Gastrocnemius medialis (tissue), 4 donors: ENCODE measurements at regions not wholly inside any gene's neighbourhood (a gene's known extent, or its start where the extent isn't known, plus 50 kb on each side); places are given as distances from the start of the nearest gene placed in this dataset.

Experiments used
- ATAC-seq, 2 donors: fragments of 150-250 bp; one replicate each; pipeline ENCODE4 v1.9.1; 2016
- DNase-seq, 2 donors: peaks; one replicate each; pipeline ENCODE4 v3.0.0-alpha.2; 2019
- H3K27ac ChIP-seq, 4 donors: fragments of 200-600 bp; sonication (generic); 1 replicate in 1 of 4; 2 replicates in 3 of 4; pipeline ENCODE4 v1.5.1; 2016 to 2018; ENCODE audit warnings: mild to moderate bottlenecking in 2 of 4, moderate library complexity in 1 of 4
- H3K27me3 ChIP-seq, 3 donors: fragments of 200-600 bp; sonication (generic) in 2 of 3; 1 replicate in 1 of 3; 2 replicates in 2 of 3; pipeline versions ENCODE4 v1.5.1 to v1.6.0; 2016 to 2019; ENCODE audit warnings: mild to moderate bottlenecking in 1 of 3, moderate library complexity in 1 of 3
- H3K36me3 ChIP-seq, 2 donors: fragments of 200-600 bp; sonication (generic) in 1 of 2; one replicate each; pipeline ENCODE4 v1.5.1; 2017 to 2018
- H3K4me1 ChIP-seq, 2 donors: fragments of 200-600 bp; sonication (generic) in 1 of 2; one replicate each; pipeline ENCODE4 v1.5.1; 2016 to 2017; ENCODE audit warnings: mild to moderate bottlenecking in 2 of 2
- H3K4me3 ChIP-seq, 4 donors: fragments of 200-600 bp; sonication (generic) in 3 of 4; 1 replicate in 1 of 4; 2 replicates in 3 of 4; pipeline ENCODE4 v1.5.1; 2016 to 2019; ENCODE audit warnings: mild to moderate bottlenecking in 2 of 4
- H3K9me3 ChIP-seq, 3 donors: fragments of 200-600 bp; sonication (generic) in 2 of 3; 1 replicate in 1 of 3; 2 replicates in 2 of 3; pipeline ENCODE4 v1.5.1; 2016 to 2019
- CTCF ChIP-seq, 5 experiments: fragments of 450-650 bp in 3 of 5; fragments of 200-600 bp in 2 of 5; sonication (generic) in 2 of 5; IDR thresholded peaks in 4 of 5; conservative IDR thresholded peaks in 1 of 5; 1 replicate in 4 of 5; 2 replicates in 1 of 5; pipeline ENCODE4 v1.5.1; 2016 to 2019; ENCODE audit warnings: antibody characterized with exemption in 5 of 5, mild to moderate bottlenecking in 3 of 5, moderate library complexity in 3 of 5
- POLR2A ChIP-seq, 2 donors: fragments of 450-650 bp; IDR thresholded peaks; one replicate each; pipeline ENCODE4 v1.6.1; 2017; ENCODE audit warnings: antibody characterized with exemption in 2 of 2, mild to moderate bottlenecking in 2 of 2, moderate library complexity in 2 of 2
- in situ Hi-C, 4 donors: fragments of 200-750 bp; cut with MboI; loops; one replicate each; pipeline versions ENCODE4 v1.15.0 to v1.8.0; 2017; ENCODE audit warnings: low sequenced_read_pairs in 4 of 4
- intact Hi-C: fragments of 100-400 bp; cut with DNase I; formaldehyde crosslinking; loops from one replicate; pipeline ENCODE4 v1.15.1; 2023; ENCODE audit warnings: low total_unique reads

- intact Hi-C loops (no loop called here), in situ Hi-C loops (no loop called here)
- DNase-seq (no peak), ATAC-seq (no peak)
- H3K9me3 ChIP-seq: no peaks in the 10 kb centered on the region
- no peaks in the 10 kb centered on the region for H3K4me1 ChIP-seq
- H3K4me3 ChIP-seq: no peak overlapping the region
- no peak overlapping the region for H3K27ac ChIP-seq
- H3K36me3 ChIP-seq: no peaks in the 10 kb centered on the region
- TF ChIP-seq POLR2A (IDR thresholded peaks at IDR 0.05) (no peak), CTCF (IDR thresholded peaks at IDR 0.05 in 4 of 5, conservative IDR thresholded peaks at IDR 0.05 in 1 of 5) (no peak)
- no peaks in the 10 kb centered on the region for H3K27me3 ChIP-seq
Observed at GRCh38 chr3:77913524-77914174, 873.8 kb downstream of the ROBO2 start.

GRCh38 chr3:77915336-77915735 is 875.4 kb downstream of the ROBO2 start:
- H3K4me3 ChIP-seq: no peak overlapping the region

GRCh38 chr3:77917225-77917624 is 877.3 kb downstream of the ROBO2 start:
- in situ Hi-C loops: no loop called here
- no peaks in the 10 kb centered on the region for H3K4me1 ChIP-seq
- no peaks in the 10 kb centered on the region for H3K36me3 ChIP-seq
- H3K4me3 ChIP-seq: no peak overlapping the region
- DNase-seq (no peak), ATAC-seq (no peak)
- H3K27ac ChIP-seq: no peak overlapping the region
- no peaks in the 10 kb centered on the region for H3K9me3 ChIP-seq
- no peak for TF ChIP-seq POLR2A (IDR thresholded peaks at IDR 0.05)
- no peak for TF ChIP-seq CTCF (IDR thresholded peaks at IDR 0.05 in 4 of 5, conservative IDR thresholded peaks at IDR 0.05 in 1 of 5)
- no peaks in the 10 kb centered on the region for H3K27me3 ChIP-seq
- intact Hi-C loops: no loop called here

More at GRCh38 chr3:77915336-77915735, 875.4 kb downstream of the ROBO2 start:
- H3K27ac ChIP-seq: no peak overlapping the region
- H3K27me3 ChIP-seq: no peaks in the 10 kb centered on the region
- no peak for DNase-seq
- no peak for TF ChIP-seq POLR2A (IDR thresholded peaks at IDR 0.05)
- no peak for TF ChIP-seq CTCF (IDR thresholded peaks at IDR 0.05 in 4 of 5, conservative IDR thresholded peaks at IDR 0.05 in 1 of 5)
- H3K9me3 ChIP-seq: no peaks in the 10 kb centered on the region
- ATAC-seq: no peak
- H3K4me1 ChIP-seq: no peaks in the 10 kb centered on the region
- H3K36me3 ChIP-seq: no peaks in the 10 kb centered on the region
- intact Hi-C loops (no loop called here), in situ Hi-C loops (no loop called here)

- no peak overlapping the region for H3K27ac ChIP-seq
- no peak for TF ChIP-seq POLR2A (IDR thresholded peaks at IDR 0.05)
- no peak for TF ChIP-seq CTCF (IDR thresholded peaks at IDR 0.05 in 4 of 5, conservative IDR thresholded peaks at IDR 0.05 in 1 of 5)
- no peaks in the 10 kb centered on the region for H3K36me3 ChIP-seq
- intact Hi-C loops (no loop called here), in situ Hi-C loops (no loop called here)
- ATAC-seq: no peak
- no peaks in the 10 kb centered on the region for H3K4me1 ChIP-seq
- no peaks in the 10 kb centered on the region for H3K27me3 ChIP-seq
- no peaks in the 10 kb centered on the region for H3K9me3 ChIP-seq
- H3K4me3 ChIP-seq: no peak overlapping the region
- DNase-seq: no peak
Observed at GRCh38 chr3:77919244-77919643, 879.3 kb downstream of the ROBO2 start.
